Stimulated activated CD8-positive, alpha-beta memory T cell treated with anti-CD3 and anti-CD28 coated beads, Interleukin-4, amount 100 ng/mL, for 48 hours (primary cell): ENCODE measurements at regions not wholly inside any gene's neighbourhood (a gene's known extent, or its start where the extent isn't known, plus 50 kb on each side); places are given as distances from the start of the nearest gene placed in this dataset.
"Not testable (repeated sequence)": the region's sequence is repeated elsewhere in the genome, so short reads cannot be mapped to it uniquely, and the experiment has no call there.

Source experiments
- DNase-seq: peaks from one replicate; pipeline ENCODE4 v3.0.0-alpha.2; 2020

DNA sequence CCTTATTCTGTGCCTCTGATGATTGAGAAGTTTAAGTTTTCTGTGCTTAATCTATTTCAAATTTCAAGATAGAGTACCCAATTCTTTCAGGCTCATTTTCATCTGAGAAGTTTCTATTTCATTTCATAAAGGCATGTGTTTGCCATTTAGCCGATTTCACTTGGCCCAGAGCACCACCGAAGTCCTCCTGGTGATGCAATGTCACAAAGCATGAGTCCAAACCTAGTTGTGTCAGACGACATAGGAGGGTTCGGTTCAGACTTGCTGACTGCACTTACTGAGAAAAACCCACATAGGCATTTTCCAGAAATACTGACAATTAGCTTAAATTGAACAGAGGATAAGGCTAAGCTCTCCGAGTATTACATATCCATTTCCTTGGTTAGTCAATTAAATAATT, 152.4 kb upstream of the FAR2 start:
- DNase-seq: no peak

DNA sequence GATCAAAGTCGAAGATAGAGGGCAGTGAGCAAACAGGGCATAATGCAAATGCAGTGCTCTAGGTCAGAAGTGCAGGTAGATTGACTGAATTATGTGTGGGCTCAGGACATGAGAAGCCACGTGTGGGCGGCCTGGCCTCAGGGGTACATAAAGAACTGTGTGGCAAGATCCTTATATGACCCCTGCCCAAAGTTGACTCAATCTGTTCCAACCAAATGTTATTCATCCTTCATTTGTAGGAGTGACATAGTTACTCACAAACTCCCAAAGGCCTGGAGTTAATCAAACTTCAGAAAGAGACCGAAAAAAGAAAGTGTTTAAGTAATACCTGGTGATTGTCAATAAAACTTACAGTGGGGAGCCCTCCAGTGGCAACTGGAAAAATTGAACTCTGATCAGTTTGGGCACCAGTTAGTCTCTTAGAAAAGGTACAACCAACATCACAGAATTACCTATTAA, 150.4 kb upstream of the FAR2 start:
- DNase-seq: peak; percentile 32

DNA sequence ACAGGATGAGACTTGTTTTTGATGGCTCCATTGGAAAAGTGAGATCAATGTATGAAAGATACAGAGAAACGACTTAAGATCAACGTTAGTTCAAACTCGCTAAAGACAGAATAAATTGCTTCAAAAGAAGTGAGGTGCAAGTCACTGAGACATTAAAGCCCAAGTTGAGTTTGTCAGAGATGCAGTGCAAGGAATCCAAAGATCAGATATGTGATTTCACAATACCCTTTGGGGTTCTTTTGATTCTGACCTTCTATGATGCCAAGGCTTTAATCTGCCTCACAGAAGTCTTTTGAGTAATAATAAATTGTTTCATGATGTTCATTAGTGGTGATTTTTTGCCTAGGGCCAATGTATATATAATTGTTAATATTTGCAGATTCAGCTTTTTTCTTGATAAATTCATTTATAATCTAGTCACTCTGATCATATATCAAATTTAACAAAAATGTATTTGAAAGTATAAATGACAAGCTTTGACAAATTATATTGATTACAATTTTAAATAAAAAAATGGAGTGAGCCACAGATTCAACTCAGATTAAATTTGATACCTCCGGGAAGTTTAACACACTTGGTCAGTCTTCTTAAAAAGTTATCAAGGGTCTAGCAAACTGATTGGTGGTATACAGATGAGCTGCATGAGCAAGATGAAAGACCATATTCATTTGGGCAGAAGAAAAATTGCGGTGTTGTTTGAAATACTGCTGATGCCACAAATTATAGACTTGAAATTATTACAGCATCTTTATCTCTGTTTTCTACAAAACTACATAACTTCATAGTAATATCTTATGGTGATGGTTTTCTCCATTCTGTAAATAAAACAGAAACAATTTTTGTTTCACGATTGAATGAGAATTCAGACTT, 144.8 kb upstream of the FAR2 start:
- no peak for DNase-seq

DNA sequence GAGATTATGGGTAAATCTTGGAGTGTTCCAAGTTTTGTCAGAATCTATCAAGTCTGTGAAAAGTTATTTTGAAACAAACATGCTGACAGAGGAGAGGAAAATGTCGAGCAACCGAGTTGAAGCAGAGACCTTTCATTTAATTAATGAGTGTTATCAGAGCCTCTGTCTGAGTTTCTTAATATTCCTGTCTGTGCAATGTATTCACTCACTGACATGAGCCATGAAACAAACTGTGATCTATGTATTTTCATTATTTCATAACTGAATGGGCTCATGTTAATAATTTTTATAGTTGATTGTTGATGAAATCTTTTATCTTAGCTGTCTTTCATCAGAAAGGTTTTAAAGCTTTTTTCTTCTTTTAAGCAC, 144.2 kb upstream of the FAR2 start:
- DNase-seq: no peak

DNA sequence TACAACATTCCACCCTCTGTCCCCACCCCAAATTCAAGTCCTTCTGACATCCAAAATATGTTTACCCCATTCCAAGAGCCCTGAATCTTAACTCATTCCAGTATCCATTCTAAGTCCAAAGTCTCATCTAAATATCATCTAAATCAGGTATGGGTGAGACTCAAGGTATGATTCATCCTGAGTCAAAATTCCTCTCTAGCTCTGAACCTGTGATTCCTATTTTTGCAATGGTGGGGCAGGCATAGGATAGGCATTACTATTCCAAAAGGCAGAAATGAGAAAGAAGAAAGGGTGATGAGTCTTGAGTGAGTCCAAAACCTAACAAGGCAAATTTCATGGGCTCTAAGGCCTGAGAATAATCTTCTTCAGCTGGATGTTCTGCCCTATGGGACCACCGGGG, 140.3 kb upstream of the FAR2 start:
- no peak for DNase-seq

DNA sequence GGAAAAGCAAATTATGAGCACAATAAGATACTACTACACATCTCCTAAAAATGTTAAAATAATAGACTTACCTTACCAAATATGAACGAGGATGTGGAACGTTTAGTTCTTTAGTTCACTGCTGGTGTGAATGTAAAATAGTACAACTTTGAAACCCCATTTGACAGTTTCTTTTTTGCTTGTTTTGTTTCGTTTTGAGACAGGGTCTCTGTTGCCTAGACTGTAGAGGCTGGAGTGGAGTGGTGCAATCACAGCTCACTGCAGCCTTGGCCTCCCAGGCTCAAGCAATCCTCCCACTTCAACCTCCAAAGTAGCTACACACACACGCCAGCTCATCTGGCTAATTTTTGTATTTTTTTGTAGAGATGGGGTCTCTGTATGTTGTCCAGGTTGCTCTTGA, 136.4 kb upstream of the FAR2 start:
- no peak for DNase-seq

DNA sequence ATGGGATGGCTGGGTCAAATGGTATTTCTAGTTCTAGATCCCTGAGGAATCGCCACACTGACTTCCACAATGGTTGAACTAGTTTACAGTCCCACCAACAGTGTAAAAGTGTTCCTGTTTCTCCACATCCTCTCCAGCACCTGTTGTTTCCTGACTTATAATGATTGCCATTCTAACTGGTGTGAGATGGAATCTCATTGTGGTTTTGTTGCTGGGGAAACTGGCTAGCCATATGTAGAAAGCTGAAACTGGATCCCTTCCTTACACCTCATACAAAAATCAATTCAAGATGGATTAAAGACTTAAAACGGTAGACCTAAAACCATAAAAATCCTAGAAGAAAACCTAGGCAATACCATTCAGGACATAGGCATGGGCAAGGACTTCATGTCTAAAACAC, 131.5 kb upstream of the FAR2 start:
- DNase-seq: not testable (repeated sequence)

DNA sequence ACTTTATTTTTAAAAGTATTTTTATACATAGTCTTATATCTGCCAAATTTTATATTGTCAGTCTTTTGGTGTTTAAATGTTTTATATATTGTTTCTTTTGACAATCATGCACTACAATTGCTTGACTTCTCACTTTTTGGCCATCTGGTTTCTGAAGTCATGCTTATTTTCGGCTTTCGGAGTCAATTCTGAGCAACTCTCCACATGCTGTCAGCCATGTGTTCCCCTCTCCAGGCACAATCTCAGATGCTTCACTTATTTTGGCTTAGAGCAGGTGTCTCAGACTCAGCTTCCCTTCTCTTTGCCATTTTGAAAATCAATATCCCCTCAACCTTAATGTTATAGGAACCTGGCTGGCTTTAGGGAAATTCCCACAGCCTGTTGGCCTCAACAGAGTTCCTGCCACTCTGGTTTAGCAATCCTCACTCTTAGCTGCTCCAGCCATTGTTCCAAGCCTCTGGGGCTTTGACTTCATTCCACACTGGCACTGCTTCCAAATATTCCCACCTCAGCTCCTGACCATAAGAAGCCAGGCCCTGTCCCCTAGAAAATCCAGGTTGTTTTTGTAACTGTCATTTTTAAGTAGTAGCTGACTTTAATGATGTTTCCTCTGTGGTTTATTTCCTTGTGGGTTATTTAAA, 125.5 kb upstream of the FAR2 start:
- no peak for DNase-seq

DNA sequence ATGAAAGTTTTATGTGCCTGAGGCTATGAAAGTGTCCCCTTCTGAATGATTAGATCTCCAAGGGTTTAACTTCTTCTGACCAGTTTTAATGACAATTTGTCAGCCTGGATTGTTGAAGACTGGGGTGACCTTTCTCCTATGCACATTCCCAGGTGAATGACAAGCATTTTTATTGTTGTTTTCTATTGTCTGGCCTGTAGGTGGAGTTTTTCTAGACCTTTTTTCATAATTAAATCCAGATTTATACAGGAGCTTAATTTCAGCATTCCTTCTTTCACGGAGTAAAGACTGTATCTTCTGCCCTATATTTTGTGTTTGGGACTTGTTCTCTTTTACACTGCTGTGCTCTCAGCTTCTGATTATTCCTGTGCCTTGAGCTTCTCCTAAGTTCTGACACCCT, 125.0 kb upstream of the FAR2 start:
- no peak for DNase-seq

DNA sequence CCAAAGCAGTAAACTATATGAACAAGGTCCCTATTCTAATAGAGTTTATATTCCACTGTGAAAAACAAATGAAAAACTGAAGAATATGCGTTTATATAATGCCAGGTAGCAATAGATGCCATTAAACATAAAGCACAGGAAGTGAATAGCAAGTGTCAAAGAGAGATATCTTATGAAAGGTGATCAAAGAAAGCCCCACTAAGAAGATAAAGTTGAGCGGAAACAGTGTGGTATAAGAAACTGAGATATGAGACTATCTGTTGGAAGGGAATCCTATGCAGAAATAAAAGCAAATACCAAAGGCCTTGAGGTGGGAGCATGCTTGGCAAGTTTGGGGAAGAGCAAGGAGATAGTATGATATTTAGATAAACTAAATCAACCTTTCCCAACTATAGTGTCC, 123.1 kb upstream of the FAR2 start:
- DNase-seq: no peak

DNA sequence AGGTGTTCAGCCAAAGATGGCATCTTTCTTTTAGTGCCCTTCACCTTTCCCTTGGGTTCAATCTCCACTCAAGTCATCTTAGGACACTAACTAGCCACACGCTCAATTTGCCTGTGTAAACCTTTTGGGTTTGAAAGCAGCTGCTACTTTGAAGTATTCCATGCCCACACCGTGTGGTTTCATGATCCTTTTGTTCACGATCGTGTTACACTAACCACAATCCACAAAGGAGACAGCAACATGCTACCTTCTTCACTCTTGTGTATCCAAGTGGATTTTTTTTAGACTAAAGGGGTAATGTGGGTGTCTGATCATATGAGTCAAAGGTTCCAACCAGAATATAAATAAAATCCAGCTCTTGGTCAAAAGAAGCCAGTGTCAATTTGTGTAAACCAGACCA, 122.7 kb upstream of the FAR2 start:
- no peak for DNase-seq

DNA sequence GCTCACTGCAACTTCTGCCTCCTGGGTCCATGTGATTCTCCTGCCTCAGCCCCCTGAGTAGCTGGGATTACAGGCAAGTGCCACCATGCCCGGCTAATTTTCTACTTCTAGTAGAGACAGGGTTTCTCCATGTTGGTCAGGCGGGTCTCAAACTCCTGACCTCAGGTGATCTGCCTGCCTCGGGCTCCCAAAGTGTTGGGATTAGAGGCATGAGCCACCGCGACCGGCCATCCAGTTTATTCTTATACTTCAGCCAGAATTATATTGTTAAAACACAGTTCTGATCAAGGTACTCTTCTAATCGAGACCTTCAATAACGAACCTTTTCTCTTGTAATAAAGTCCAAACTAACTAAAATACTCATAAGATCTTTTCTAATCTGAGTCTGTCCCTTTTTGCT, 119.6 kb upstream of the FAR2 start:
- DNase-seq: not testable (repeated sequence)

DNA sequence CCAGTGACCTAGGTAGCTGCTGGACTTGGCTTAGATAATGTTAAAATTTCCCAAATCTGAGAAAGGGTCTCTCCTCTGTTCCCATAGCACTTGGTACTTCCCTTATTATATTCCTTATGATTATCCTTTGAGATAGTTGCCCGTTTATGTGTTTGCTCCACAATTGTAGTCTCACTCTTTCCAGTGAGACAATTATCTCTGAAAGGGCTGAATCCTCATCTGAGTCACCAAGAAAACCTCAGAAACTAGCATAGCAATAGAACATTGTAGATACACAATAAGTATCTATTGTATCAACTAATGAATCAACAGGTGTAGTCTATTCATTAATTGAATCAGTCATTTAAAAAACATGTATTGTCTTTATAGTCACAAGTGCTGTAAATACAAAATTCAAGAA, 119.1 kb upstream of the FAR2 start:
- no peak for DNase-seq

DNA sequence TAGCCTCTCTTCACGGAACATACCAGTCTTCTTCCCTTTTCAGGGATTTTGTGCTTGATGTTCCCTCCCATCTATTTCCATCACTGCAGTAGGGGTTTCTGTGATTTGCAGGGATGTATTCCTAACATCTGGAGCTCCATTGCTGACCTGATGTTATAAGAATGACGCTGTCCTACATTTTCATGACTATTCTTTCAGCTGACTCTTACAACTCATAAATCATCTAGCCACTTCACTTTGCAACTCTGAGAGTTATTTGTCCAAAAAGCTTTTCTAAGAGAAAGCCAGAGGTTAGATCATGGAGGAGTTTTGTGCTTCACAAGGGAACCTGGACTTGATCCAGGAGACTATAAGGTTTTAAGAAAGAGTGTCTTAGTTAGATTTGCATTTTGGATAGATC, 116.6 kb upstream of the FAR2 start:
- DNase-seq: no peak

DNA sequence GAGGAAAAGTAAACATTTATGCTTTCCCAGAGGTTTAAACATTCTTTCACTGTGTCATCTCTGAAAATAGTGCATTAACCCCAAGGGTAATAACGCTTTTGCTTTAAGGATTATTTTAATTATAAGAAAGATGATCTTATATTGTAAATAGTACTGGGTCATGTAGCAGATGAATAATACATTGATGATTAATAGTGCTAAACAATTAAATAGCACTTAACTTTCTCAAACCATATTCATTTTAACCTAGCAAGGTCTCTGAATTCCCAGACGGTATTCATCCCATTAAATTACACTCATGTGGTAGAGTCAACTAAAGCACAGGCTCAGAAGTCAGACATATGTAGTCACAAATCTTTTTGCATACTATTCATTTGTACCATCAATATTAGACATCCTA, 115.6 kb upstream of the FAR2 start:
- DNase-seq: no peak

DNA sequence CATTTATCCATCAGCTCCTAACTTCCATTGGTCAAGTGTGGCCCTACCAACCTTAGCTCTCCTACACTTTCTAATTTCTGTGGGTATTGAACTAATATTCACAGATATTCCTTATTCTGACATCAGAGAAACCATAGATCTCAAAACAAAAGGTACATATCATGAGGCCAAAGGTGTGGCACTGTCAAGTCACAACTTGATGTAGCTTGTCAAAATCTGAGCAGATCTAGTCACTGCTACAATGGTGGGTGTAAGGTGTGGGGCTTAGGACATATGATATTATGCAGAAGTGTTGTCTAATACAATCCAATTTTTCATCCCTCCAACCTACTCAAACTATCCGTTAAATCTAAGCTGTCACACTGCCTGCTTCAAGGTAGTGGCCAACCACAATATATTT, 114.0 kb upstream of the FAR2 start:
- no peak for DNase-seq

DNA sequence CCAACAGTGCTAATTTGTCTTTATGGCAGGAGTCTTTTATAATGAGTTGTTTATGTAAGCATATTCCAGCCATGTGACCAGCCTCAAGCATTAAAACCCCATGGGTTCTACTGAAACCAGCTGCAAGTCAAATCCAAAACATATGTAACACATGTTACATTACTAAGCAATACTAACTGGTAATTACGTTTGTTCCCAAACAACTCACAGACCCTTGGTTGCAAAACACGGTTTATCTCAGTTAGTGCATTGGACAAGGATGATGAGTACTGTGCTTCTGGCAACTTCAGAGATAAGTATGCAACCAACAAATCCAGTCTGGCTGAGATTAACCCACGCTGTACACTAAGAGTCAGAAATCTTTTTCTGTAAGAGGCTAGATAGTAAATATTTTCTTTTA, 110.1 kb upstream of the FAR2 start:
- no peak for DNase-seq

DNA sequence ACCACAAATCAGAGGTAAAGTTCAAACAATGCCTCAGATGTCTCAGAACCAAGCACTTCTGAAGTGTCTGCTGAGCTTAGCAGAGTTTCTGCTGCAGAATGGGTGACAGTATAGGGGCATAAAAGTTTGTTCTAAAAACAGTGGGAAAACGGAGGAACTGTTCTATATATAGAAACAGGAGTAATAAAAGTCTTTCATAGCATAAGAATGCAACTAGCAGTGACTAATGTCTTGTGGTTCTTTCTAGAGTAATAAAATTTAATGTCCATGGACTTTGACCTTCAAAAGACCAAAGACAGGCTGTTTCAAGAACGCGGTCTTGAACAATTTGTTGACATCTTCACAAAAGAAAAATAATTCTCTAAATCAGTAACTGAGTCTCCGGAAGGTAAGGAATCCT, 107.5 kb upstream of the FAR2 start:
- DNase-seq: no peak

DNA sequence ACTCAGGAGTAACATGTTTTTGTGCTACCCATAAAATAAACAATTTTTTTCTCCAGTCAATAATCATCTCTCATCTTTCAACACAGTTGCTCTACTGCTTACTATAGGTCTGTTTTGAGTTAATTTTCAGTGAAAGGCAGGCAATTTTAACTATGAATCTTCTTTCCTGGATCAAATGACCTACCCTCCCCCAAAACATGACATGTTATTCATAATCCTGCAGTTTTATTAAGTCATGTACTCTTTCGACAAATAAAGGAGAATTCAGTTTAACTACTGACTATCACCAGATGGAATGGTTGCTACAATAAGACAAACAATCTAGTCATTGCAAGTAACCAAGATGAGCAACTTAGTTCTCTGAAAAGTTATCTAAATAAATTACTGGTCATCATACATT, 106.0 kb upstream of the FAR2 start:
- no peak for DNase-seq

DNA sequence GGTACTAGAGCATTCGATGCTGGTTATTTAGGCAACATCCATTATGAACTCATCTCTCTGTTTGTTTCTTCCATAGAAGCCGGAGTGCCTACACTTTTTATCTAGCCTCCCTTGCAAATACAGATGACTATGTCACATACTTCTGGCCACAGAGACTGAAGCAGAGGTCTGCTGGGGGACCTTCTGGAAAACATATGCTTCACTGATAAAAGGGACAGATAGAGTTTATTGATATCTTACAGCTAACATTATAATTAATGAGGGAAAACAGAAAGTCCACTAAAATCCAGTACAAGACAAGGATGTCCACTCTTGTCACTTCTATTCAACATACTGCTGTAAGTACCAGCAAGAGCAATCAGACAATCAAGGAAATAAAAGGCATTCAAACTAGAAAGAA, 104.3 kb upstream of the FAR2 start:
- no peak for DNase-seq

DNA sequence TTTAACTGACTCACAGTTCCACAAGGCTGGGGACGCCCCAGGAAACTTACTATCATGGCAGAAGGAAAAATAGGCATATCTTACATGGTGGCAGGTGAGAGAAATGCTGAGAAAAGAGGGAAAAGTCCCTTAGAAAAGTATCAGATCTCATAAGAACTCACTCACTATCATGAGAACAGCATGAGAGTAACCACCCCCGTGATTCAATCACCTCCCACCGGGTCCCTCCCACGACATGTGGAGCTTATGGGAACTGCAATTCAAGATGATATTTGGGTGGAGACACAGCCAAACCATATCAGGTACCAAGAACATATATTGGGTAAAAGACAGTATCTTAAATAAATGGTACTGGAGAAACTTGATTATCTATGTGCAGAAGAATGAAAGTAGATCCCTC, 100.3 kb upstream of the FAR2 start:
- no peak for DNase-seq

DNA sequence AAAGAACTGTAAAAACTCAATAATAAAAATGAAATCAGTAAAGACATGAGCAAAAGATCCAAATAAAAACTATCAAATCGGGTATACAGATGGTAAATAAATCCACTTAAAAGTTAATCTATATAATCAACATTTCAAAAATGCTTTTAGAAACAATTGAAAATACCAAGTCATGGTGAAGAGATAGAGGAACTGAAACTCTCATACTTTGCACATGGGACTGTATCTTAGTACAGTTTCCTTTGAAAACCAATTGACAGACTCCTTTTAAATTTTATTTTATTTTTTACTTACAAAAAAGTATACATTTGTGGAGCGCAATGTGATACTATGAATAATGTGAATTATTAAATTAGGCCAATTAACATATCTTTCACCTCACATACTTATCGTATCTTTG, 98.6 kb upstream of the FAR2 start:
- no peak for DNase-seq

DNA sequence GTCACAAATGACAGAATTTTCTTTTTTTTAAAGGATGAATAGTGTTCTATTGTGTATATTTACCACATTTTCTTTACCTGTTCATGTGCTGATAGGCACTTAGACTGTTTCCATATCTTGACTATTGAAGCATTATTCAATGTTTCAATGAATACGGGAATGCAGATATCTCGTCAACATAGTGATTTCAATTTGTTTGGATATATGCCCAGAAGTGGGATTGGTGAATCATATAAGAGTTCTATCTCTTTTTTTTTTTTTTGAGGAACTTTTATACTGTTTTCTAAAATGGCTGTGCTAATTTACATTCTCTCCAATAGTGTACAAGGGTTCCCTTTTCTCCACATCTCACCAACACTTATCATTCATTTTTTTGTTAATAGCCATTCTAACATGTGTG, 97.9 kb upstream of the FAR2 start:
- DNase-seq: no peak

DNA sequence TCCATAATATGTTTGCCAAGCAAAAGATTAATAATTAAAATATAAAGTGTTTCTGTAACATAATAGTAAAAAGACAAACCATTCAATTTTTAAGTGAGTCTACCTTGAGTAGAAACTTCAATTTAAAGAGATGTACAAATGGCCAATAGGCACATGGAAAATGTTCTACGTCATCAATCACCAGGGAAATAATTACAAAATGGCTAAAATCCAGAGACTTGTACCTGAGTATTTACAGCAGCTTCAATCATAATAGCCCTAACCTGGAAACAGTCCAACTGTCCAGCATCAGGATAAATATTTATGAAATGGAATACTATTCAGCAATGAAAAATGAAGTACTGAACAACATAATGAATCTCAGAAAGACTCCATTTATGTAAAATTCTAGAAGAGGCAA, 95.5 kb upstream of the FAR2 start:
- no peak for DNase-seq
